ENCODE measurements at regions not wholly inside any gene's neighbourhood (a gene's known extent, or its start where the extent isn't known, plus 50 kb on each side); places are given as distances from the start of the nearest gene placed in this dataset.

DNA sequence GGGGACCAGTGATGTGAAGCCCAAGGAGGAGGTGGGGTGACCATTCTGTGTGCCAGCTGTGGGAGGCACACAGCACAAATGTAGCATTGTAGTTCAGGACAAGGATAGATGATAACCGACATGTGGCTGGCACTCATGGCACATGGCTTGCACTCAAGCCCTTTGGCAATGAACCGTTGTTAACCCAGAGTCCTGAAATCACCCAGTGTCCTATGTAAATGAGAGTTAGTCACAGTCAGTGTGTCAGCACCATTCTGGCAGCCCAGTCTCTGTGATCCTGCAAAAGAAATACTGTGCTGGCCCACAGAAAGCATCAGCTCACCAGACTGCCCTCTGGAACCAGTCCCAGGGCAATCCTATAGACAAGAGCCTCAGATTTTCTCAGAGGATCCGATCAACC is 339.3 kb downstream of the MID1IP1 start:
- TF ChIP-seq POLR2A (conservative IDR thresholded peaks at IDR 0.05): no peak
- no peak for TF ChIP-seq POLR2AphosphoS5 (IDR thresholded peaks at IDR 0.05; ENCODE audit: control insufficient read depth, insufficient read depth, low read depth, low read length)
- no peak for TF ChIP-seq HDGF (IDR thresholded peaks at IDR 0.05)
- TF ChIP-seq, protein P1, sequence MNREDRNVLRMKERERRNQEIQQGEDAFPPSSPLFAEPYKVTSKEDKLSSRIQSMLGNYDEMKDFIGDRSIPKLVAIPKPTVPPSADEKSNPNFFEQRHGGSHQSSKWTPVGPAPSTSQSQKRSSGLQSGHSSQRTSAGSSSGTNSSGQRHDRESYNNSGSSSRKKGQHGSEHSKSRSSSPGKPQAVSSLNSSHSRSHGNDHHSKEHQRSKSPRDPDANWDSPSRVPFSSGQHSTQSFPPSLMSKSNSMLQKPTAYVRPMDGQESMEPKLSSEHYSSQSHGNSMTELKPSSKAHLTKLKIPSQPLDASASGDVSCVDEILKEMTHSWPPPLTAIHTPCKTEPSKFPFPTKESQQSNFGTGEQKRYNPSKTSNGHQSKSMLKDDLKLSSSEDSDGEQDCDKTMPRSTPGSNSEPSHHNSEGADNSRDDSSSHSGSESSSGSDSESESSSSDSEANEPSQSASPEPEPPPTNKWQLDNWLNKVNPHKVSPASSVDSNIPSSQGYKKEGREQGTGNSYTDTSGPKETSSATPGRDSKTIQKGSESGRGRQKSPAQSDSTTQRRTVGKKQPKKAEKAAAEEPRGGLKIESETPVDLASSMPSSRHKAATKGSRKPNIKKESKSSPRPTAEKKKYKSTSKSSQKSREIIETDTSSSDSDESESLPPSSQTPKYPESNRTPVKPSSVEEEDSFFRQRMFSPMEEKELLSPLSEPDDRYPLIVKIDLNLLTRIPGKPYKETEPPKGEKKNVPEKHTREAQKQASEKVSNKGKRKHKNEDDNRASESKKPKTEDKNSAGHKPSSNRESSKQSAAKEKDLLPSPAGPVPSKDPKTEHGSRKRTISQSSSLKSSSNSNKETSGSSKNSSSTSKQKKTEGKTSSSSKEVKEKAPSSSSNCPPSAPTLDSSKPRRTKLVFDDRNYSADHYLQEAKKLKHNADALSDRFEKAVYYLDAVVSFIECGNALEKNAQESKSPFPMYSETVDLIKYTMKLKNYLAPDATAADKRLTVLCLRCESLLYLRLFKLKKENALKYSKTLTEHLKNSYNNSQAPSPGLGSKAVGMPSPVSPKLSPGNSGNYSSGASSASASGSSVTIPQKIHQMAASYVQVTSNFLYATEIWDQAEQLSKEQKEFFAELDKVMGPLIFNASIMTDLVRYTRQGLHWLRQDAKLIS (CRISPR knock-in tag; IDR thresholded peaks at IDR 0.05): no peak
